ENCODE measurements at regions not wholly inside any gene's neighbourhood (a gene's known extent, or its start where the extent isn't known, plus 50 kb on each side); places are given as distances from the start of the nearest gene placed in this dataset.
"Not testable (repeated sequence)": the region's sequence is repeated elsewhere in the genome, so short reads cannot be mapped to it uniquely, and the experiment has no call there.

DNA sequence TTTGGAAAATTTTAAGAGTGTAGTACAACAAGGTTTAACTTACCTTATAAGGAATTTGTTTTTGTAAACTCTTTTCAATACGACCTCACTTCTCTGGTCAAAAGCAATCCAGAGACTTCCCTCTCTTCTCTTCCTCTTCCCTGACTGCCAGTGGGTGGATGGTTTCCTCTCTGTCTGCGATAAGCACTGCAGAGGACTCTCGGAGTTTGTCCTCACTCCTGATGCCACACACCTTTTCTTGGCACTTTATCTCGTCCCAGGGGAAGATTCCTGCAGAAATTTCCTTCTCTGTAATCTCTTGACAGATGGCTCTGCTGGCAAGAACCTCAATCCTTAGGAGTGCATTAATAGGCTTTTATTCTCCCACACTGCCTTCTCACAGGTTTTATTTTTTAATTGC, 641.6 kb downstream of the NR2F1-AS1 start:
- ATAC-seq (no peak), DNase-seq (no peak)
- intact Hi-C loops (cut with DNase I), result no loop called here

DNA sequence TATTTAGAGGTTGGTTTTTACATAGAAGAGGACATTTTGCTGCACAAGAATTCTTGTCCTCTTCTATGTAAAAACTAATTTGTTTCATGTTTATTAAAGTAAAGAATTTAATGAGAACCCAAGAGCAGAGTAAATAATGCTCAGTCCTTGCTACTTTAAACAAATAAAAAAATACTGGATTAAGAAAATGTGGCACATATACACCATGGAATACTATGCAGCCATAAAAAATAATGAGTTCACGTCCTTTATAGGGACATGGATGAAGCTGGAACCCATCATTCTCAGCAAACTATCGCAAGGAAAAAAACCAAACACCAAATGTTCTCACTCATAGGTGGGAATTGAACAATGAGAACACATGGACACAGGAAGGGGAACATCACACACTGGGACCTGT, 643.6 kb downstream of the NR2F1-AS1 start:
- DNase-seq; ATAC-seq; intact Hi-C loops (cut with DNase I): not testable (repeated sequence)

DNA sequence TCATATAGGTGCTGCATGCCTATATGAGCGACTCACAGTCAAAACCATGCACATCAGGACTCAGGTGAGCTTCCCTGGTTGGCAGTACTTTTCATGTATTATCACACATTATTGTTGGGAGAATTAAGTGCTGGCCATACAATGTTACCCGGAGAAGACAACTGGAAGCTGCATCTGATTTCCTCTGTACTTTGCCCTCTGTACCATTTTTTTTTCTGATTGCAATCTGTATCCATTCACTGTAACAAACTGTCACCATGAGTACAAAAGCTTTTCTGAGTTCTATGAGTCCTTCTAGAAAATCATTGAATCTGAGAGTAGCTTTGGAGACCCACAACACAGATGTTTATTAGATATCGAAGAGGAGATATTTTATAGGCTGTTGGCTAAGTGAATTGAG, 651.0 kb downstream of the NR2F1-AS1 start:
- intact Hi-C loops (cut with DNase I), result no loop called here
- ATAC-seq, result no peak
- no peak for DNase-seq

- intact Hi-C loops (cut with DNase I), result no loop called here
- ATAC-seq (no peak), DNase-seq (no peak)
Measured at GRCh38 chr5:92927291-92927778, 653.7 kb downstream of the NR2F1-AS1 start.

- DNase-seq (no peak), ATAC-seq (no peak)
- intact Hi-C loops (cut with DNase I), result no loop called here
Measured at GRCh38 chr5:92923885-92924284, 657.1 kb downstream of the NR2F1-AS1 start.

DNA sequence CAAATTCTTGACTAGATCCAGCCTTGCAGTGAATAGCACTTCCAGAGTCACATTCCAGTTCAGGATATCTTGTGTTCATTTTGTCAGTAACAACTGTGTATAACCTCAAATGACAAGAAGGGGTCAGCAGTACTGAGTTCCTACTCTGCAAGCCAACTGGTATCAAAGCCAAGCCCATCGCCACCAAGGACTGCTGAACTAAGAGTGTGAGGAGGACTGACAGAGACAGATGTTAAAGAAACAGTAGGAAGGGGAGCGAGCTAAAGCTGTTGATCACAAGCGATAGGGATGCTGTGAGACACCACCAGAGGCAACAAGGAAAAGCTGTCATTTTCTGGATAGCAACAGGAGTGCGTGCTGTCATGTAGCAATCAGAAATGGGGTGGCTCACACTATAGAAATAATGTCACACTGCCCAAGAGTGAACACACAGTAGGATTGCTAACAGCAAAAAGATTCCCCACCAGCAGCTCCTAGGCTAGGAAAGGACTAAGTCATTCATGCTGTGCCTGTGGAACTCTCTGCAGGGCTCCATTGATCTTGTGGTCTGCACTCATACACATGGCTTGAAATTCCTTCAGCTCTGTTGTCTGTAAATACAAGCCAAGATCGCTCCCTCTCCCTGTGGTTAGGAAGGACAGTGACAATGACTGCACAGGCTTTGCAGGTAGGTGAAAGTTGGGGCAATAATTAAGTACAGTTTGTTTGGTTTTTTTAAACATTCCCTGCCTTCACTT, 658.6 kb downstream of the NR2F1-AS1 start:
- ATAC-seq (peak; percentile 38 to 40), DNase-seq (peak; percentile 18)

GRCh38 chr5:92917044-92917443, 664.0 kb downstream of the NR2F1-AS1 start:
- ATAC-seq, result peak in 1 of 2 donors; percentile 26
- intact Hi-C loops (cut with DNase I), result no loop called here
- DNase-seq, result no peak

More for the DNA sequence above, 658.6 kb downstream of the NR2F1-AS1 start:
- intact Hi-C loops (cut with DNase I), result no loop called here

GRCh38 chr5:92916036-92916435, 665.0 kb downstream of the NR2F1-AS1 start:
- intact Hi-C loops (cut with DNase I), result no loop called here

GRCh38 chr5:92912283-92912682, 668.7 kb downstream of the NR2F1-AS1 start:
- ATAC-seq (no peak), DNase-seq (no peak)
- intact Hi-C loops (cut with DNase I), result no loop called here

More at GRCh38 chr5:92916036-92916435, 665.0 kb downstream of the NR2F1-AS1 start:
- no peak for DNase-seq
- ATAC-seq, result peak in 1 of 2 donors; percentile 48

- ATAC-seq, result no peak
- intact Hi-C loops (cut with DNase I), result no loop called here
Measured at GRCh38 chr5:92911851-92912250, 669.2 kb downstream of the NR2F1-AS1 start.

GRCh38 chr5:92911293-92911692, 669.7 kb downstream of the NR2F1-AS1 start:
- intact Hi-C loops (cut with DNase I), result no loop called here
- no peak for DNase-seq
- no peak for ATAC-seq

More at GRCh38 chr5:92911851-92912250, 669.2 kb downstream of the NR2F1-AS1 start:
- no peak for DNase-seq

DNA sequence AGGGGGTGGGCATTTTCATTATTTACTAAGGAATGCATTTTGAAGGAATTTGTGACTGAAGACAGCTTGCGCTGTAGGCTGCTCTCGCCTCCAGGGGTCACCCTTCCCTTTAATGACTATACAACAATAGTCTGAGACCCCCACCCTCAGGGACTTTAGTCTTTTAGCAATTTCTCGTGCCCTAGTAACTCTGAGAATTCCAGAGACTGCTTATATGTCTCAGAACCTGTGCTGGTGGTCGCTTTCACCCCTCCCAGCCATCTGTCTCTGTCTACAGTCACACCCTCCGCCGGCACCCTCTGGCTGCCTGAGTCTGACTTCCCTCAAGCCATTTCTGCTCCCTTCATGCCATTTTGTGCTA, 671.4 kb downstream of the NR2F1-AS1 start:
- intact Hi-C loops (cut with DNase I), result no loop called here
- peak in 1 of 2 donors; percentile 45 for ATAC-seq
- DNase-seq, result no peak

GRCh38 chr5:92908952-92909601, 671.9 kb downstream of the NR2F1-AS1 start:
- intact Hi-C loops (cut with DNase I), result no loop called here
- DNase-seq (no peak), ATAC-seq (no peak)

- no peak for ATAC-seq
- intact Hi-C loops (cut with DNase I), result no loop called here
- no peak for DNase-seq
Measured at GRCh38 chr5:92907938-92908606, 672.9 kb downstream of the NR2F1-AS1 start.

- no peak for DNase-seq
- ATAC-seq, result no peak
- intact Hi-C loops (cut with DNase I), result no loop called here
Measured at GRCh38 chr5:92906798-92907376, 674.1 kb downstream of the NR2F1-AS1 start.

- intact Hi-C loops (cut with DNase I), result no loop called here
- no peak for ATAC-seq
- DNase-seq, result no peak
Measured at GRCh38 chr5:92904021-92904420, 677.0 kb downstream of the NR2F1-AS1 start.

GRCh38 chr5:92899611-92900010, 681.4 kb downstream of the NR2F1-AS1 start:
- no peak for DNase-seq
- intact Hi-C loops (cut with DNase I), result no loop called here
- ATAC-seq, result no peak

- ATAC-seq (no peak), DNase-seq (no peak)
- intact Hi-C loops (cut with DNase I), result no loop called here
Measured at GRCh38 chr5:92896722-92897121, 684.3 kb downstream of the NR2F1-AS1 start.

GRCh38 chr5:92890841-92891244, 690.2 kb downstream of the NR2F1-AS1 start:
- ATAC-seq (no peak), DNase-seq (no peak)
- intact Hi-C loops (cut with DNase I), result no loop called here

- DNase-seq, result no peak
- intact Hi-C loops (cut with DNase I), result no loop called here
- ATAC-seq, result no peak
Measured at GRCh38 chr5:92889140-92889539, 691.9 kb downstream of the NR2F1-AS1 start.

All from left cardiac atrium (tissue), 4 donors.